ENCODE measurements at regions not wholly inside any gene's neighbourhood (a gene's known extent, or its start where the extent isn't known, plus 50 kb on each side); places are given as distances from the start of the nearest gene placed in this dataset.
"Not testable (repeated sequence)": the region's sequence is repeated elsewhere in the genome, so short reads cannot be mapped to it uniquely, and the experiment has no call there.

DNA sequence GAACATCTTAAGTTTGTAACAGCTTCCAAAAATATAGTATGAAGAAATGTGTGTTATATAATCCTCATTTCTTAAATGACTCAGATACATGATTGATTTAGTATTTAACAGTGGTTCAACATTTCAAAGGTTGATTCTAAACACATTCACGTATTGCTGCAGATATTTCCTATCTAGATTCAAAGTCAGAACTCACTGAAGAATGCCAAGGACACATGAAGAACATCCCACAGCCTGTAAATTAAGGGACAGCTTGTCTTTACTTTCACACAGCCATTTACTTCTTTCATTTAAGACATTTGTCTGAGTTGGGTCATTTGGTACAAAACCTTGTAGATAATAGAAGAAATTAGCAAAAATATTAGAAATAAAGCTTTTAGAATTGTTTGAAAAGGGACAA, 66.9 kb upstream of the CPSF6 start:
- no peaks in the 10 kb centered on the region for H3K9me3 ChIP-seq (ENCODE audit: control insufficient read depth in 1 of 2, low read length in 2 of 2)
- H3K27me3 Mint-ChIP-seq, result peaks cover 0 to 3% of the 10 kb centered on the region in 2 donors
- no peak overlapping the region for H3K27ac ChIP-seq (ENCODE audit: low read depth, low read length)
- H3K4me1 ChIP-seq (ENCODE audit: insufficient read depth, low read length), result no peaks in the 10 kb centered on the region
- POLR2A ChIA-PET (ENCODE audit: partially characterized antibody), result no interaction called here
- no peaks in the 10 kb centered on the region for H3K36me3 ChIP-seq (ENCODE audit: insufficient read depth, low read length)
- peaks cover 0 to 4% (median under 1%) of the 10 kb centered on the region in 4 donors for H3K4me1 Mint-ChIP-seq
- no peak for DNase-seq
- no peak overlapping the region for H3K4me3 Mint-ChIP-seq
- H3K27me3 ChIP-seq (ENCODE audit: insufficient read depth, low read length), result no peaks in the 10 kb centered on the region
- H3K36me3 Mint-ChIP-seq, result no peaks in the 10 kb centered on the region
- no peak overlapping the region for H3K4me3 ChIP-seq (ENCODE audit: low read length in 2 of 2)
- CTCF ChIA-PET (ENCODE audit: partially characterized antibody), result interaction anchor here (1.5 to 1.7 kb wide), 2 partner anchors 11 to 15 kb away, joined by 3 to 7 read pairs; no protein-coding TSS in a partner anchor
- H3K27ac Mint-ChIP-seq, result no peak overlapping the region
- intact Hi-C loops (cut with micrococcal nuclease), result no loop called here
- peaks cover 0 to 3% (median under 1%) of the 10 kb centered on the region in 8 donors for H3K9me3 Mint-ChIP-seq

DNA sequence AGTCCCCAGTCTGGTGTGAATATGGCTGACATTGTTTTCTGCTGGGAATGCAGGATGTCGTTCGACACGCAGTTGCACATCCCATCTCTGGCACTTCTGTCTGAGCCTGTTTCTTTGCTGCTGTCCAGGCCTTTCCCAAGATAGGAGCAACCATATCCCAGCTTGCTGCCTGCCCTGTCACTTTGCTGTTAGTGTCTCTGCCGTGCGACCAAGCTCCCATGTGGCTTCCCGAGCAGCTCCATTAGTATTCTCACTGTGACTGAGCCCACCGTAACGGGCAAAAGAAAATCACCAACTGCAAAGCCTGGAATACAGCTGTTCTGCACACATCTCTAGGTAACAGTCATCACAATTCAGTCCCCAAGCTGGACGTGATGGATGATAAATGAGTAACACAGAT, 66.0 kb upstream of the CPSF6 start:
- H3K27ac Mint-ChIP-seq, result no peak overlapping the region
- H3K4me1 Mint-ChIP-seq, result peaks cover 0 to 4% (median under 1%) of the 10 kb centered on the region in 4 donors
- no peaks in the 10 kb centered on the region for H3K36me3 Mint-ChIP-seq
- no peak for DNase-seq
- peaks cover 0 to 3% (median under 1%) of the 10 kb centered on the region in 8 donors for H3K9me3 Mint-ChIP-seq
- H3K27me3 Mint-ChIP-seq, result peaks cover 0 to 3% of the 10 kb centered on the region in 2 donors
- no peaks in the 10 kb centered on the region for H3K9me3 ChIP-seq (ENCODE audit: control insufficient read depth in 1 of 2, low read length in 2 of 2)
- no peak overlapping the region for H3K4me3 ChIP-seq (ENCODE audit: low read length in 2 of 2)
- intact Hi-C loops (cut with micrococcal nuclease), result no loop called here
- H3K36me3 ChIP-seq (ENCODE audit: insufficient read depth, low read length), result no peaks in the 10 kb centered on the region
- H3K4me3 Mint-ChIP-seq, result no peak overlapping the region
- H3K4me1 ChIP-seq (ENCODE audit: insufficient read depth, low read length), result no peaks in the 10 kb centered on the region
- H3K27ac ChIP-seq (ENCODE audit: low read depth, low read length), result no peak overlapping the region
- no peaks in the 10 kb centered on the region for H3K27me3 ChIP-seq (ENCODE audit: insufficient read depth, low read length)
- ChIA-PET POLR2A (ENCODE audit: partially characterized antibody) (no interaction called here), CTCF (ENCODE audit: partially characterized antibody) (interaction anchor here (1.5 to 1.7 kb wide), 2 partner anchors 12 to 16 kb away, joined by 3 to 7 read pairs; no protein-coding TSS in a partner anchor)

DNA sequence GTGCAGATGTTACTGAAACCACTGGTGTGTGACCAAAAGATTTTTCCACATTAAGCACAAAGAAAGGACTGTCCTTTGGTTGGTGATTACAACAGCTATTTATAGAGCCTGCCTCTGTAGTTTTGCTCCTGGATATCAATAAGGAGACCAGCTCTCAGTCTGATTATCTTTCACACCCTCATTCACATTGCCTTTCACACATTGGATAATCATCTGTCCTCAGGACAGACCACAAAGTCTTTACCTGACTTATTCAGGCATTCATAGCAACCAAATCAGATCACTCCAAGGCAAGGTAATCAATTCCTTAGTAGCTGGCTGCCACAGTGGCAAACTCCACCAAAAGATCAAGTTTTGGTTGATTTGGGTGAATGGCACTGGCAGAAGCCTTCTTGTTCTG, 59.6 kb upstream of the CPSF6 start:
- Mint-ChIP-seq H3K36me3 (no peaks in the 10 kb centered on the region), H3K4me1 (no peaks in the 10 kb centered on the region), H3K27ac (no peak overlapping the region), H3K4me3 (no peak overlapping the region), H3K27me3 (no peaks in the 10 kb centered on the region), H3K9me3 (peaks cover 0 to 3% (median under 1%) of the 10 kb centered on the region in 8 donors)
- Histone ChIP-seq H3K4me1 (ENCODE audit: insufficient read depth, low read length) (no peaks in the 10 kb centered on the region), H3K36me3 (ENCODE audit: insufficient read depth, low read length) (no peaks in the 10 kb centered on the region), H3K9me3 (ENCODE audit: control insufficient read depth in 1 of 2, low read length in 2 of 2) (no peaks in the 10 kb centered on the region), H3K27ac (ENCODE audit: low read depth, low read length) (no peak overlapping the region), H3K27me3 (ENCODE audit: insufficient read depth, low read length) (no peaks in the 10 kb centered on the region), H3K4me3 (ENCODE audit: low read length in 2 of 2) (no peak overlapping the region)
- intact Hi-C loops (cut with micrococcal nuclease), result no loop called here
- DNase-seq, result no peak
- ChIA-PET CTCF (ENCODE audit: partially characterized antibody) (no interaction called here), POLR2A (ENCODE audit: partially characterized antibody) (no interaction called here)

DNA sequence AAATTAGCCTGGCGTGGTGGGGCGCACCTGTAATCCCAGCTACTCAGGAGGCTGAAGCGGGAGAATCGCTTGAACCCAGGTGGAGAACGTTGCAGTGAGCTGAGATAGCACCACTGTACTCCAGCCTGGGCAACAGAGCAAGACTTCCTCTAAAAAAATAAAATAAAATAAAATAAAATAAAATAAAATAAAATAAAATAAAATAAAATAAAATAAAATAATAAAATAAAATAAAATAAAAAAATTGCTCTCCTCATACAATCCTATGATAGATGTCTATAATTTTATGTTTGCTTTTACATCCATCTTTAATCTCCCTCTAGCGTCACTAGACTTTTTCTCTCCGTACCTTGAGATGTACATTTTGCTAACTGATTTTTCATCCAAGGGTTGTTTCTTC, 51.8 kb upstream of the CPSF6 start:
- H3K36me3 Mint-ChIP-seq; CTCF ChIA-PET (ENCODE audit: partially characterized antibody); H3K4me3 ChIP-seq (ENCODE audit: low read length in 2 of 2); POLR2A ChIA-PET (ENCODE audit: partially characterized antibody); H3K36me3 ChIP-seq (ENCODE audit: insufficient read depth, low read length); H3K27me3 Mint-ChIP-seq; DNase-seq; H3K27ac Mint-ChIP-seq; H3K4me1 ChIP-seq (ENCODE audit: insufficient read depth, low read length); H3K9me3 ChIP-seq (ENCODE audit: control insufficient read depth in 1 of 2, low read length in 2 of 2); H3K4me3 Mint-ChIP-seq; intact Hi-C loops (cut with micrococcal nuclease); H3K4me1 Mint-ChIP-seq; H3K27me3 ChIP-seq (ENCODE audit: insufficient read depth, low read length); H3K27ac ChIP-seq (ENCODE audit: low read depth, low read length): not testable (repeated sequence)
- H3K9me3 Mint-ChIP-seq, result peaks cover 2 to 27% (median 19%) of the 10 kb centered on the region in 8 donors

DNA sequence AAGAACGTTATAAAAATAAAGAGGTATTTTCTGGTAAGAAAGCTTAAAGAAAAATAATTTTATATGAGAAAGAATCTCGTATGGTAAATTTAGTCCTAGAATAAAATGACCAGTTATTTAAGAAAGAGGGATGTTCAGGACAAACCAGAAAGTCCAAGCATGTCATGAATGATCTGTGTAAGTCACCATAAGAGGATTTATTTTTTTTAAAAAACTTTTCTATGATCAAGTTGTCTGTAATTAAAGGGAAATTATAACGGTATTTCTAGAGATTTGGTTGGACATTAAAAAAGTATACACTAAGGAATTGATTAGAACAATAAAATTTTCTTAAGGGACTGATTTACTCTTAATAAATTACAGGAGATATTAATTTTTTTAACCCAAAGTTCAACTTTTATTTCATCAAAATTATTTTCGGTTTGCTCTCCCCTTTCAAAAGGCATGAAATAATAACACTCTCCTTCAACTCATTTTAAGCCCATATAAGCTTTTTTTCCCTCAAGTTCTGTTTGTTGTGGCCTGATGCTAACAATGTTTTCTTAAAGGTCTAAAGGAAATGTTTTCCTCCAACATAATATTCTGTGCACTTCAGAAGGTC, 49.9 kb upstream of the CPSF6 start:
- intact Hi-C loops (cut with micrococcal nuclease), result no loop called here
- ChIA-PET POLR2A (ENCODE audit: partially characterized antibody) (no interaction called here), CTCF (ENCODE audit: partially characterized antibody) (interaction anchor here (1.2 kb wide), 1 partner anchor 21 kb away, joined by 3 read pairs; no protein-coding TSS in a partner anchor)
- H3K4me1 Mint-ChIP-seq, result no peaks in the 10 kb centered on the region
- peaks cover 0 to 4% of the 10 kb centered on the region in 2 donors for H3K9me3 ChIP-seq (ENCODE audit: control insufficient read depth in 1 of 2, low read length in 2 of 2)
- DNase-seq, result no peak
- H3K27ac ChIP-seq (ENCODE audit: low read depth, low read length), result no peak overlapping the region
- H3K4me3 ChIP-seq (ENCODE audit: low read length in 2 of 2), result no peak overlapping the region
- H3K4me1 ChIP-seq (ENCODE audit: insufficient read depth, low read length), result no peaks in the 10 kb centered on the region
- H3K27ac Mint-ChIP-seq, result no peak overlapping the region
- H3K9me3 Mint-ChIP-seq, result peaks cover 2 to 27% (median 19%) of the 10 kb centered on the region in 8 donors
- H3K4me3 Mint-ChIP-seq, result no peak overlapping the region
- H3K27me3 Mint-ChIP-seq, result no peaks in the 10 kb centered on the region
- no peaks in the 10 kb centered on the region for H3K36me3 ChIP-seq (ENCODE audit: insufficient read depth, low read length)
- peaks cover 2 to 3% of the 10 kb centered on the region in 2 donors for H3K36me3 Mint-ChIP-seq
- H3K27me3 ChIP-seq (ENCODE audit: insufficient read depth, low read length), result no peaks in the 10 kb centered on the region

Data from CD4-positive, alpha-beta memory T cell (primary cell).